Stimulated activated CD4-positive, alpha-beta T cell treated with anti-CD3 and anti-CD28 coated beads, Interleukin-1b, Interleukin-23, amount 100 ng/mL, for 48 hours (primary cell): ENCODE measurements at regions not wholly inside any gene's neighbourhood (a gene's known extent, or its start where the extent isn't known, plus 50 kb on each side); places are given as distances from the start of the nearest gene placed in this dataset.
A peak's percentile ranks its signal among the peaks of the same experiment; 100 is the strongest.
"Not testable (repeated sequence)": the region's sequence is repeated elsewhere in the genome, so short reads cannot be mapped to it uniquely, and the experiment has no call there.

Experiments
- DNase-seq: peaks from one replicate; pipeline ENCODE4 v3.0.0-alpha.2; 2020

DNA sequence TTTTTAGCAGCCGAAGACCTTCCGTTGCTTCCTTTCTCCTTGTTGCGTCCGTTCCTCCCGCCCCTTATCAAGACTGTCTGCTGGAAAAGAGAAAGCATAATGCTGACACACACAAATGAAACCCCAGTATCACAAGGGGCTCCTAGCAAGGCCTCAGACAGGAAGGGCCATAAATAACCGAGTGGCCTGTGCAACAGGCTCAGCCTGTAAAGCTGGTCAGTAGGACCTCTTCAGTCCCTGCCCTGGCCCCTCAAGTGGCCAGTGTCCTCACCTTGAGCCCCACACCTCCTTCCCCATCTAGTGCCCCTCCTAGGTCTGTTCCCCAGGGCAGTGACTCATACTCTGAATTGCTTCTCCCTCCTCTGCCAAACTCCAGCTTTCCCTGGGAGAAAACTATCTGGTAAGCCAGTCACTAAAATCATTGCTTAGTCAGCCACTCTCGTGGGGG lies 174.6 kb upstream of the IL12B start:
- DNase-seq, result no peak

GRCh38 chr5:159507055-159507454 lies 176.8 kb upstream of the IL12B start:
- no peak for DNase-seq

GRCh38 chr5:159507661-159508060 lies 177.4 kb upstream of the IL12B start:
- no peak for DNase-seq

GRCh38 chr5:159508344-159508743 lies 178.1 kb upstream of the IL12B start:
- DNase-seq, result no peak

DNA sequence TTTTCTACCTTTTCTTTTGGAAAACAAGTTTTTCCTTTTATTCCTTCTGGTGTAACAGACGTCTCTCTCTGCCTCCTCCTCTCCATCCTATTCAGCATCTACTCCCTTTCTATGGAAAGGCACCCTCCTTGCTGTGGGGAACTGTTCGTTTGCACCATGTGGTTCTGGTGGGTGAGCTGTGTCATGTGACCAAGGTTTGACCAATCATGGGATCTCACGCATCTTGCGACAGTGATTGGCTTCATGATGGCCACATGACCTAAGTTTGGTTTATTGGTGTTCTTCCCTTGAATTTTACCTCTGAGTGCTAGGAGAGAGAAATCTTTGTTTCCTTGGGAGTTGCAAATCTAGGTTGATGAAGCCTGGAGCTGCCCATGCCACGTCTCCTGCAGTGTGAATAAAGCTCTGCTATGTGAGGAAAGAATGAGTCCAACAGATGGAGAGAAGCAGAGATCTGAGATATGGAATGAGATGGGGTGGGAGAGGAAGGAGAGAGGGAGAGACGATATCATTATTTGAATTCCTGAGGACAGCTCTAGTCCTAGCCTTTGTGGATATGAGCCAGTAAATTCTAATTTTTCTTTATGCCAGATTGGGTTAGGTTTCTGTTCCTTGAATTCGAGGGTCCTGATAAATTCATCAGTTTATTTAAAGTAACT lies 178.8 kb upstream of the IL12B start:
- no peak for DNase-seq

GRCh38 chr5:159510282-159510681 lies 180.0 kb upstream of the IL12B start:
- no peak for DNase-seq

GRCh38 chr5:159511570-159511969 lies 181.3 kb upstream of the IL12B start:
- no peak for DNase-seq

GRCh38 chr5:159512064-159512463 lies 181.8 kb upstream of the IL12B start:
- no peak for DNase-seq

DNA sequence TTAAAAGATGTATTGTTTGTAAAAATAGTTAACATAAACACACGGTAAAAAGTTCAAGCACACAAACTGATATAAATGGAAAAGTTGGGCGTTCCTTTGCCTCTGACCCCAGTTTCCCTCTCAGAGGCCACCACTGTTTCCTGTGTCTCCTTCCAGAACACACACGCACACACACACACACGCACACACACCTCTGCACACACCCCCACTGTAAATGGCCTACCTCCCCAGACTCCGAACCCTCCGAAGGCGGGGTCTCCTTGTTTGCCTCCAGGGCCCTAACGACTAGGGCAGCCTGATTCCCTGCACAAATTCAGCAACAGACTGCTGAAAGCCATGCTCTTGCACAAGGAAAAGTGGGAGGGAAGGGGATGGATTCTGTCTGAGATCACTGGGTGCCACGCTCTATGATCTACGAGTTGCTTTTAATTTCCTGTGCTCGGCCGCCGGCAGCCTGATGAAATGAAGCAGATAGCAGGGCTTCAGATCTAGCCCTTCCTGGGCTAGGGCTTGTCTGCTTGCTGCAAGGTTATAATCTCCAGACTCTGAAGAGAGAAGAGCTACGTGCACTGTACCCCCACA lies 184.0 kb upstream of the IL12B start:
- DNase-seq, result no peak

DNA sequence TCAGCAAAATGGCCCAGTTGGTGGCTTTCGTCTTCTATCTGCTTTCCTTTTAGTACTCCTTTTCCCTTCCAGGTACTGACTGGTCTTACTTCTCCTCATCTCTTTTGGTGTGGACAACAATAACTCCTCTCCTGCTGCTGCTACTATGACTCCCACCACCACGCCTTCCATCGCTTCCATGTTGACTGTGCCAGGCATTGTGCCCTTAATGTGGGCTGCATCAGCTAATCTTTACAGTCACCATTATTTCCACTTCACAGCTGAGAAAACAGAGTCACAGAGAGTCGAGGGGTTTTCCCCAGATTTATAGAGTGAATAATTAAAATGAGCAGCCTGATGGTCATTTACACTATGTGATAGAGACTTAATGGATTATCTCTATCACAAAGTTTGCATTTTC lies 184.9 kb upstream of the IL12B start:
- peak; percentile 9 for DNase-seq

- peak; percentile 81 for DNase-seq
Measured at GRCh38 chr5:159515909-159516415, 185.7 kb upstream of the IL12B start.

DNA sequence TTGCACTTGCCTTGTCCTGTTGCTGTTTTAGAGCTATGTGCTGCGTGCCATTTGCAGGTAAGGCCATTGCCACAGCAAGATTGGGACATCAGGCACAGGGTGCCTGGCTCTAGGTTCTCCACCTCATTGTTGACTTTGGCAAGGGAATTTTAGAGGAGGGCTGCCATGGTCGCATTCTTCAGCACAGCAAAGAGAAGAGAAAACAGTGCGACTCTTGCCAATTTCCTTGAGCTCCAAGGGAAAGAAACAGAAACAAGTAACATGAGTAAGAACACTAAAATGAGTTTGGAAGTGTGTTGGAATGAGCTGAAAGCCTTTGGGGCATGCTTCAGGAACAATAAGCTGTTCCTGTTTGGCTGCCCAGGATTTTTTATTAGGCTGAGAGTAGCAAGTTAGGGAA lies 188.1 kb upstream of the IL12B start:
- no peak for DNase-seq

- DNase-seq, result no peak
Measured at GRCh38 chr5:159519365-159519764, 189.1 kb upstream of the IL12B start.

GRCh38 chr5:159522841-159523240 lies 192.6 kb upstream of the IL12B start:
- no peak for DNase-seq

DNA sequence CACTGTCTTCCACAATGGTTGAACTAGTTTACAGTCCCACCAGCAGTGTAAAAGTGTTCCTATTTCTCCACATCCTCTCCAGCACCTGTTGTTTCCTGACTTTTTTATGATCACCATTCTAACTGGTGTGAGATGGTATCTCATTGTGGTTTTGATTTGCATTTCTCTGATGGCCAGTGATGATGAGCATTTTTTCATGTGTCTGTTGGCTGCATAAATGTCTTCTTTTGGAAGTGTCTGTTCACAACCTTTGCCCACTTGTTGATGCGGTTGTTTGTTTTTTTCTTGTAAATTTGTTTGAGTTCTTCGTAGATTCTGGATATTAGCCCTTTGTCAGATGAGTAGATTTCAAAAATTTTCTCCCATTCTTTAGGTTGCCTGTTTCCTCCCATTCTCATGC lies 194.0 kb upstream of the IL12B start:
- DNase-seq, result not testable (repeated sequence)

- no peak for DNase-seq
Measured at GRCh38 chr5:159525117-159525516, 194.8 kb upstream of the IL12B start.

GRCh38 chr5:159527546-159528254 lies 197.4 kb upstream of the IL12B start:
- no peak for DNase-seq

- DNase-seq, result no peak
Measured at GRCh38 chr5:159531554-159532105, 201.3 kb upstream of the IL12B start.

DNA sequence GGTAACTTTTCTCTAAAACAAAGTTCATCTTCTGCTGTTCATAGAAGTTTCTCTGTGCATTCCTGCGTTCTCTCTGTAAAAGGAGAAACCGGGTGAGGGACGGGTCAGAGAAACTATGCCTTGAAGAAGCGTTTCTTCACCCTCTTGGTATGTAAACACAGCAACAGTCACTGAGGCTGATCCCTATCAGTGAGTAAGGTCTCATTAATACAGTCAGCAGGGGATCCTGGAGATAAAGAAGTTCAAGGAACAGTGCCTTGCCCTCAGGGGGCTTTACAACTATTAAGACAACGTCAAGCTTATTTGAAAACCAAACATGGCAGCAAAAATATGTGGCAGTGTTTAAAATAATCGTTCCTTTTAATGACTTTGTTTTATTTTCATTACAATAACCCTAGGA lies 202.9 kb upstream of the IL12B start:
- DNase-seq, result no peak

DNA sequence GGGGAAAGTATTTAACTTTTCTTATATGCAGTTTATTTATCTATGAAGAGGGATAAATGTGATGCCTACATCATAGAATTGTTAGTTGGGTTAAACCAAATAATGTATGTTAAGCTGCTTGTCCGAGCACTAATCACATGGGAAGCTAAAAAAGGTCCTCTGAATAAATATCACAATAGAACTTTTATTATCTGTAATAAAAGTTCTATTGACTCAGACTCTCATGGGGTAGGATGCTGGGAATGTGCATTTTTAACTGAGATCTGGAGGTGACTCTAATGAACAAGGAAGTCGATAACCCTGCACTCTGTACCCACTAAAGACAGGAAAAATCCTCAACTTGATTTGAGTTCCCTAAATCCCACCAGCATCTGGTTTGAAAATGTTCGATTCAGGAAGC lies 205.9 kb upstream of the IL12B start:
- no peak for DNase-seq

DNA sequence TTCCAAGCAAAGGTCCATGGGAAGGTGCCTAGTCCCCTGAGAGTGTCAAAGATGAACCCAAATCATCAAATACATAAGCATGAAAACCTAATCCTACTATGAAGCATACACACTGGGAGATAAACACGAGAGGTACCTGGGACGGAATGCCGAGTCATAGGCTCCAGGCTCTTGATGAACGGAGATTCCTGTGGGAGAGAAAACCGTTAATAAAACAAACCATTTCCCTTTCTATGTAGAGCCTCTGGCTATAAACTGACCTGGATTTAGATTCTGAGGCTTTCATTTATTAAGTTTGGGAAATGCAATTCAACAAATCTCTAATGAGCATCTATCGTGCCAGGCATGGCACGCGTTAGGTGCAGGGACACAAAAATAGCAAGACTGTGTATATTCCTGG lies 206.4 kb upstream of the IL12B start:
- DNase-seq, result no peak

DNA sequence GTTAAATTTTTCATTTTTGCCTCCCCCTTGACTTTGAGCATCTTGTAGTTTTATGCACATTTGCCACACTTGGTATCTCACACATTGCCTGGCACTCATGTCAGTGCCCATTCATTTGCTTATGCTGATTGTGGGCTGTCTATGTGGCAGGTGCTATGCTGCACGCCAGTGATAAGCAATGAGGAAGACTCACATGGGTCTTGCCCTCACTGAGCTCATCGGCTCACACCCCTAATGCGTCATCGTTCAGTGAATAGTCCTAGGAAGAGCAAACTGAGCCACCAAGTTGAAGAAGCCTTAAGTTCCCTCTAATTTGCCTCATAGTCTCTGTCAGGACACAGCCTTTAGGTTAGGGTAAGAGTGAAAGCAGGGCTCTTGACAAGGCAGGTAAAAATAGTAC lies 209.4 kb upstream of the IL12B start:
- no peak for DNase-seq

GRCh38 chr5:159543326-159543725 lies 213.0 kb upstream of the IL12B start:
- DNase-seq, result no peak

DNA sequence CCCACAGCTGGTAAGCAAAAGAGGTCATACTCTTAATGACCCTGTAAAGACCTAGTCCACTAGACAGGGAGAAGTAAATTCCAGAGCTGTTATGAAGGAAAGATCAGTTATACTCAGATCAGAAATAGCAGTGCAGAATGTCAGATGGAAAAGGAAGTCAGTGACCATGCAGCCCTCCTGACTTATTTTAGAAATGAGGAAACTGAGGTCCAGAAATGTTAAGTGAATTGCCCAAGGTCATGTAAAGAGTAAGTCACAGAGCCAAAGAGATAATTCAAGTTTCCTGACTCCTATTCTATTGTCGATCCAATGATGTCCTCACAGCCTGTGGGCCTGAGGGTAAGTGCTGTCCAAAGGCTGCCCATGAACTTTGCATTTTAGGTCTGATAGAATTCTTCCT lies 214.9 kb upstream of the IL12B start:
- no peak for DNase-seq
